ENCODE measurements at regions not wholly inside any gene's neighbourhood (a gene's known extent, or its start where the extent isn't known, plus 50 kb on each side); places are given as distances from the start of the nearest gene placed in this dataset.
"Not testable (repeated sequence)": the region's sequence is repeated elsewhere in the genome, so short reads cannot be mapped to it uniquely, and the experiment has no call there.

DNA sequence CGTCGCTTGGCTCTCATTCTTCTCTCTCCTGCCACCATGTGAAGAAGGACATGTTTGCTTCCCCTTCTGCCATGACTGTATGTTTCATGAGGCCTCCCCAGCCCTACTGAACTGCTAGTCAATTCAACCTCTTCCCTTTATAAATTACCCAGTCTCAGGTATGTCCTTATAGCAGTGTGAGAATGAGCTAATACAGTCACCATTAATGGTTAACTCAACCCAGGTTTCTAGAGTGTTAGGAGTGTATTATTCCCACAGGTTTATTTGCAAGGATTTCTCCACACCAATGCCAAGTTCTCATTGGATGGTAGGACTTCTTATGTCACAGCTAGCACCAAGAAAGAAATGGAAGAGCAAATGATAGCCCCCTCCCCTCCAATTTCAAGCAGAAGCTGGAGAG, 71.9 kb downstream of the DYNAP start:
- FAIRE-seq = no peak

DNA sequence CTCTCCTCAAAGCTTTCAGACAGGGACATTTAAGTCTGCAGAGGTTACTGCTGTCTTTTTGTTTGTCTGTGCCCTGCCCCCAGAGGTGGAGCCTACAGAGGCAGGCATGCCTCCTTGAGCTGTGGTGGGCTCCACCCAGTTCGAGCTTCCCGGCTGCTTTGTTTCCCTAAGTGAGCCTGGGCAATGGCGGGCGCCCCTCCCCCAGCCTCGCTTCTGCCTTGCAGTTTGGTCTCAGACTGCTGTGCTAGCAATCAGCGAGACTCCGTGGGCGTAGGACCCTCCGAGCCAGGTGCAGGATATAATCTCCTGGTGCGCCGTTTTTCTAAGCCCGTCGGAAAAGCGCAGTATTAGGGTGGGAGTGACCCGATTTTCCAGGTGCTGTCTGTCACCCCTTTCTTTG, 78.7 kb downstream of the DYNAP start:
- not testable (repeated sequence) for FAIRE-seq

DNA sequence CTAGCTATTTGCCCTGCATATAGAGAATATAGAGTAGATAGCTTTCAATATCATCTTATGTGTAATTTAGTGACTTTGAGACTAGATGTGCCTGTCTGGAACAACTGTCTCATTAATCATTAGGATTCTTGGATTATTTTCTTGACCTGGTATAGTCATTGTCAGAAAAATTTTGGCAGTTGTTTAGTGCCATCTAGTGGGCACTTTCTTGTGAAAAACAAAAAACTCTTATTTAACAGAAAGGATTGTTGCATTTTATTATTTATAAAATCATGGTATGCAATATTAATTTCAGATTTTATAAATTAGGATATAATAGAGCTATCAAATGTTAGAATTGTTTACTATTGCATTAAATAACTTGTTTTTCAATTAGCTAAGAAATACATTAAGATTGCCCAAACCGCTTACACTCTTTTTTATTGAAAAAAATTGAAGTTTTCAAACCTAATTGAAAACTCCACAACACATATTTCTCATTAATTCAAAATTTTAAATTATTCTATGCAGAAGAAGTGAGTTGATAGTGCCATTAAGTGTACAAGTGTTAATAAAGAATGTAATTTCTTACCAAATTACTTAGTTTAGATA, 80.3 kb downstream of the DYNAP start:
- peak; percentile 99 for FAIRE-seq

DNA sequence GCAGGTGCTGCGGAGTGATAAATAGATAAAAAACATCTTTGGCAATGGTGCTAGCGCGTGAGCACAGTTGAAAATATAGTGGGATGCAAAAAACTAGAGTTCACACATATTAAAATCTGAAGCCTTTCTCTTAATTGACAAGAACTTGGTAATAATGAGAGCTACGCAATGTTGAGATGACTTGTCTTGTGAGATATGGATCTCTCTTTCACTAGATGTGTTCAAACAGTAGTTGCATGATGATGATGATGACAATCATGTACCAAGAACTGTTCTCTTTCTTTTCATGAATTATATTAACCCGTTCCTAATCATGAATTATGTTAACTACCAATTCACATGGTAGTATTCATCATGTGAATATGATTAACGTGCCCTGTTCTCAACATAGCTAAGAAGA, 81.1 kb downstream of the DYNAP start:
- FAIRE-seq = no peak

DNA sequence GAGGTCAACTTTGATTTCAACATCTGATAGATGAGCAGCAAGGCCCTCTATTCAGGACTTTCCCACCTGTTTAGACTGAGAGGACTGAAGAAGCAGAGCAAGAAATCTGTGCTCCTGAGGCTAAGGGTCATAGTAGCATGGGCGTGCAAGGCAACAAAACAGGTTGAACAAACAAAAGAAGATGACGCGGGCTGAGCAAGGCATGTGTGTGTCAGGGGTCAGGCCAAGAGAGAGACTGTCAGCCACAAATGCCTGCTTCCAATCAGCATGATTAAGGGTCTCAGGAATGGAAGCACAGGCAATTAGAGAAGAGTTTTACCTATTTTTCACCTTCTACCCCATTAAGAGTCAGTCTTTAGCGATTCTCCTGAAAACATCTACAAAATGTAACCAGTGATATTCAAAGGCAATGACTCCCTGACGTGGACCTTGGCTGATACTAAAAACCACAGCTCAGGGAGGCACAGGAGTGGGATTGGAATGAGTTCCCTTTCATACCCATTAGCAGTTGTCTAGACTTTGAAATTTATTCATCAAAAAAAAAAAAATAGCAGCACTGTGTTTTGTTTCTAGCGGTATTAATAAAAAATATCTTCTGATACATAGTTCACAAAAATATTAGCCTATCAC, 81.9 kb downstream of the DYNAP start:
- no peak for FAIRE-seq

DNA sequence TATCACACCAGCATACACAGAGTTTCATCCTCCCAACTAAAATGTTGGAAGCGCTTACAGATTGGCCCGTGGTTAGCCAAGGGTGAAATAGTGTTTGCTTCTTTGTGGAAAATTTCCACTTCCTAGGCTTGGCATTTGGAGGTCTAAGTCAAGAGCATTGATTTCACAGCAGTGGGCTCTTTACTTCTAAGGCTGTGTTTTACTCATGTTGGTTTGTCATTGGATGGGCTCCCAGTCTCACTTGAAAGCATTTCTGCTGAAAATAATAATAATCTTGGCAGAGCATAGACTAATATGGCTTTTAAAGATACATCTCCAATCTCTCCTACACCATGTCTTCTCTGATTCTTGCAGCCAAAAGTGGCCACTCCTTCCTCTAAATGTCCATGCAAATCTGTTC, 82.9 kb downstream of the DYNAP start:
- no peak for FAIRE-seq

DNA sequence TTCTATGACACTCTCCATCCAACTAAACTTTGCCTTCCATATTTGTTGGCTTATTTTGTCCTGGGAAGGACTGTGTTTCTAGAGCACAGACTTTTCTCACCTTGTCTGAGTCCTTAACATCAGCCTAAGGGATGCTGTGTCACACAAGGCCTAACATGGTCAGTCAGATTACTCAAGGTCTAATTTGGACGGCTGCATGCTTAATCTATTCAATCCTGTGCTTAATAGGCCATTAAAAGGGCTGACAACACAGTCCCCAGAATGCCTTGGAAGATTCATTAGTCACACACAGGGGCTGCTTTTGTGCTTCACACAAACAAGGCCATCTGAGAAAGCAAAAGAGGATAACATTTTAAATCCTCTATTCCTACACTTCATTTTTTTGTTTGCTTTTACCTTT, 84.0 kb downstream of the DYNAP start:
- FAIRE-seq = no peak

DNA sequence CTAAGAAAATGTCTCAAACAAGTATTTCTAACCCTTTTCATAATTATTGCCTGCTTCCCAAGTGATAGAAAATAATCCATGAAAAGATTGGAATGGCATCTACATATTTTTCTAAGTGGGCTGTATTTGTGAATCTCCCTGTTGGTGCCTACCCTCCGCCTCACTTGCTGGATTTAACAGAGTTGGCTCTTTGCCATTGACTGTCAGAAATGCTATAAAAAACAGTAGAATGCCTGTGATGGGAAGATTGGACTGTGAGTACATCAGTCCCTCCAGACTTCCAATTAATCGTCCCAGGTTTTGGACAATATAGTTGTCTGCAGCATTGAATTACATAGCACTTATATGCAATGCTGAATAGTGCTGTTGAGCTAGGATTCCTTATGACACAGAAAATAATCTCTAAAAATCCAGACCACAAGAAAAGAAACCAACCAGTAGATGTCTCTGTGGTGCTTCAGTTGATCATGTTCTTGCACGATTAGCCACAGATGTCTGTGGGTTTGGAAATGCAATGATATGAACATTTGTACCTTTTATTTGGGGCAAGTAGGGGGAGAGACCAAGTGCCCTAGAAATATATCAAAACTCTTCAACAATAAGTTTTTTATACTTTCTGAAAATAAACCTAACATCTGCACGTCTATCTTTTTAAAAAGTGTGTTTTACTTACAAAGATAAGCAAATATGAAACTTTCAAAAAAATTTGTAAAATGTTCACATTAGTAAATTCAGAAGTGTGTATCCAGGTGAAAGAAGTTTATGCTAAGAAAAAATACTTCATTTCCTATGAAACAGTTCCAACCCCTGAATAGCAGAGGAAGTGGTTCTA, 88.5 kb downstream of the DYNAP start:
- FAIRE-seq = peak; percentile 94

DNA sequence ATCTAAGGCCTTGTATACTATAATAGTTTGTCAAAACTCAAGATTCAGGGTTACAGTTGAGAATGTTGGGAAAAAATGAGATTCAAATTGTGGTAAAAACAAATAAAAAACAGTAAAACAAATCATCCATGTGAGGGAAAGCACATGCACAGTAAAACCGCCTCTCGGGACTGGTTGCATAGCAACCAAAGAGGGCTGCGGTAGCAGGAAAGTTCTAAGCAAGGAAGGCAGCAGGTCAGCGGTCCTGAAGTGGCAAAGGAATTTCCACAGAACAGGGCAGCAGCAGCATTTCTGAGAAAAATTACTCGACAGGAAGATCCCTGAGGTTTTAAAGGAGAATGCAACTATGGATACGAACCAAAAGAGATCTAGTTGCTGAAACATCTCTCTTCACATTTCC, 93.7 kb downstream of the DYNAP start:
- no peak for FAIRE-seq

DNA sequence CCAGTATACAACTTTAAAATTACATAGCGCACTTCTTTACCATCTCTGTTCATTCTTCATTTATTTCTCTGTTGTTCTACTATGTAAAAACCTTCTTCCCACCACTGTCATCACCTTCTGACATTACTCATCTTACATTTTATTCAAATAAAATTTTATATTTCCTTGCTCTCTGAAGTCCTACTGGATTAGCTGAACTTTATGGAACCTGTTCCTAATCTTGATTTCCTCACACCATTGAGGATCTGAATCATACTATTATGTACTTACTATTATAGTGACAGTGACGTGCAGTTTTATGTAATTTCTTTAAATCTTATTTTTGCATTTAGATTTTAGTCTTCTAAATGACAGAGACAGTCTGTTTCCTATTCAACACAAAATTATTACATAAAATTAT, 98.3 kb downstream of the DYNAP start:
- no peak for FAIRE-seq

DNA sequence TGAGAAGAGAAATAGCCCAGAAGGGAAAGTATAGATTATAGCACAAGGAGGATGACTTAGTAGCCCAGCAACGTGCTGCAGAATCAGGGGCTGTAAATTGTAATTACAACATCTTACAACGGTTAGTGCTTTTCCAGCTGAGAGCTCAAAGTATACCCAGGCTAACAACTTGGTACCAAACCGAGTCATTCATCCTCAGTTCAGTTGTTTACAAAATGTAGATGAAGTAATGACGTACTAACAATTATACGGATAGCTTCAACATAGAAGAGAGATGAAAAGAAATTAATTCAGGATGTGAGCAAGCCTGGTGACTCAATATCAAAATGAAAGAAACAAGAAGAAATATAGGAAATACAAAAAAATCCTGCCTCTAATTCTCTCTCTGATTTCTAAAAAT, 99.2 kb downstream of the DYNAP start:
- no peak for FAIRE-seq

DNA sequence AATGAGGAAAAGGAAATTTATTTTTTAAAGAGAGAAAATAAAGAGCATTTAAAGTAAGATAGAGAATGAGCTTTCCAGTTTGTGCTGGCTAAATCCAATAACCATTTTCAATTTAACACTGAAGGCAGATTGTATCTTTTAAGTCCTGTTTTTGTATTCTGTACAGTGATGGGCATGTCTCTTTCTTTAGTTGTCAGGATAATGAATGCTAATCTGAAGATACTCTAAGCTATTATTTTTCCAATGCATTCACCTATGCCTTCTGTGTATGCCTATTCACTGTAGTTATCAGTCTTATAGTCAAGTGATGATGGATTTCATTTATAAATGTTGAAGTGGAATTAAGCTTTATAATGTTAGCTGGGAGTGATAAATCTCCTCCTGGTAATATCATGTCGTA, 101.4 kb downstream of the DYNAP start:
- no peak for FAIRE-seq

DNA sequence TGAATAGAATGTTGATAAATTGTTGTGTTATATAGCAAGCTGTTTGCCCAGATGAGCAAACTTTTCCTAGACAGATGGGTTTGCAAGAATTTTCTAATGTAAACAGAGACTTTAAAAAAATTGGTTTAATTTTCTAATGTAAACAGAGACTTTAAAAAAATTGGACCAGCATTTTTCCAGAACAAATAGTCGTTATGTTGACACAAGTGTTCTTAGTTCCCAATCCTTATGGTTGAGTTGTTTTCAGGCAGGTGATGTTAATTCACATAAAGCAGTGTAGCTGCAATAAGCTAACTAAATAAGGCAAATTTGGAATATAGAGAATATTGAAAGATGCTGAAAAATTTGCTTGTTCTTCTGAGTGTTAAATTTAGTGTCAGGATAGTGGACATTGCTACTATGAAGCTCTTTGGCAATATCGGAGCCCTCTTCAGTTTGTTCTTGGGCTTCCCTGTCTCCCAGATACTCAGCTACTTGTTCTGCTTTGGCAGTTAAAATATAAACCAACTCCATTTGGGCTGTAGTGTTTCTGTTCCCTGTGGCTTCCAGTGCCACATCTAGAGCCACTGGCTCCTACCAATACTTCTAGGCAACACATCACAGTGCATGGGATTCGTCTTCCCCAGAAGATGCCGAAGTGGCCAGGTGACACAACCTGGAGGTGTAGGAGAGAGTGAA, 105.7 kb downstream of the DYNAP start:
- FAIRE-seq = peak; percentile 87

DNA sequence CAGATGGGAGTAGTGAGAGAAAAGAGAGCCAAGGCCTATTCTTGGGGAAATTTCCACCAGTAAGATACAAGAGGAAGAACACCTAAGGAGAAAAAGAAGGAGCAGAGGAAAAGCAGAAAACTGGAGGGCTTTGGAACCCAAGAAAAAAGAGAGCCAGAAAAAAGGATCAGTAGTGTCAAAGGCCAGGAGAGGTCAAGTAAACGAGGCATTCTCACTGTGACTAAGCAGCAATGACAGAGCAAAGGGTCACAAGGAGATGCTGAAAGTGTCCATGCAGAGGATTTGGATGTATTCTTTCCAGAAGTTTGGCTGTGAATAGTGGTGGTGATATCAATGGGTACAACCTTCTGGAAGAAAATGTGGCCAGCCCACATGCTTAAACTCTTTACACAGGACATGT, 109.5 kb downstream of the DYNAP start:
- FAIRE-seq = no peak

DNA sequence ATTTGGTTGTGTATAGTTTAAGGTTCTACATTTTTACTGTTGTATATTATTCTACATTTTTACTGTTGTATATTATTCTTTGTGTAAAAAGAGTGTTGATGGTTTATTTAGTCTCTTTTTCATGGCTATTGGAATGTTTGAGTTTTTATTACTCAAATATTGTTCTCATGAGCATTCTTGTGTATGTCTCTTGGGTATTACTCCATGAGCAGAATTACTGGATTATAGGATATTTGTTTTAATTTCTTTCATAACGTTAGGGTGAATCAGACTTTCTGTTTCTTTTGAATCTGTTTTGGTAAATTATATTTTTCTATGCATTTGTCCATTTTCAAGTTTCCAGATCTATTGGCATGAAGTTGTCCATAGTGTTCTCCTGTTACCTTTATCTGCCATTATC, 111.6 kb downstream of the DYNAP start:
- FAIRE-seq = no peak

DNA sequence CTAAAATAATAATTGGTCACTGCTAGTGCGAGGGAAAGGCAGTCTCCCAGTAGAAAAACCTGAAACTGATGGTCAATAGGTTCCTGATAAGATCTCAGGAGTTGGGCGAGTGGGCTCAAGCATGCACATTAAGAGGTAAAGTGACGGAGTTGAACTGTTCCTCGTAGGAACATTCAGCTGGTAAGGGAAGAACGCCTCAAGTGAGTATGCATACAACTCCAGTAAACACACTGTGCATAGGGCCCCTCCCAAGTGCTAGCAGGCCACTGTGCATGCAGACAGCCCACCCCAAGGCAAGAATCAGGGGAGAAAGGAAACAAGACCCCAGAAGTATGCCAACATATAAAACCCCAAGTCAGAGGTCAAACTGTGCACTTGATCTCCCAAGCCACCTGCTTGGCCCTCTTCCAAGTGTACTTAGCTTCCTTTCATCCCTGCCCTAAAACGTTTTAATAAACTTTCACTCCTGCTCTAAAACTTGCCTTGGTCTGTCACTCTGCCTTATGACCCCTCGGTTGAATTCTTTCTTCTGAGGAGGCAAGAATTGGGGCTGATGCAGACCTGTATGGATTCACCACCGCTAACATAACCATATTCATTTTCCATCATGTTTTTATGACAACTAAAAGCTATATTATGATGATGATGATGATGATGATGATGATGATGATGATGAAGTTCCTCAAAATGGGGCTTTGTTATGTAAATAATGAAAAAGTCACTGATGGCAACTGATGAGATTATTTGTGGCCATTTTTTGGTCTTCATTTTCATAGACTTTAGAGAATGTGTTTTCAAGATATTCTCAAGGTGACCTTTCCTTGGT, 118.0 kb upstream of the RAB27B start:
- no peak for FAIRE-seq

DNA sequence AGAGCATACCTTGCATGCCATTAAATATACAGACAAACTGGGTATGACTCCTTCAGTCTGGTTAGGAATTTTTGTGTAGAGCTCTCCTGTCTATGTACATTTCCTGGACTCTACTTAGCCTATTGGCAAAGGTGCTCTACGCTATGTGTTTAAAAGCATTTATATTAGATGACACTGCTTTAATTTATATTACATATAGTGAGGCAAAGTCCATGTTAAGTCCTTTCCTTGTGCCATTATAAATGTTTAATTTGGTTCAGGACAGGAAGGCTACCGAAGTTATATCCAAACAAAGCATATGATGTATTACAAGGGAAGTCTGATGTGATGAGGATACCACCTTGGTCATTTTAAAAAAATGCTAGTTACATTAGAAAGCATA, 117.4 kb upstream of the RAB27B start:
- FAIRE-seq = no peak

DNA sequence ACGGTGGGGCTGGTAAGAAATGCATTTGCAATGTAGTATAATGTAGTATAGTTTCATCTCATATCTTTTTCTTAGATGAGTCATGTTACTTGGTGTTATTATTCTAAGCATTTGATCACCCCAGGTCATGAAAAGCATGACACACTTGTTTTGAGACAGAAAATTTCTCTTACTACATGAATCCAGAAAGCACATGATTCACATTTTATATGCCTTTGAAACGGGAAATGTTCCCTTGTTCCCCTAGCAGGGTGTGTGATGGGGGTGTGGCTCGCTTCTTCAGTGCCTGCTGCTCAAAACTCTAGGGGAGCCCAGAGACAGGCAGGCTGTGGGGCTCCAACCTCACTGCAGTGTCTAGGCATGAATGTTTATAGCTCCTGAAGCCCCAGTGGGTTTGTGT, 116.0 kb upstream of the RAB27B start:
- FAIRE-seq = no peak

DNA sequence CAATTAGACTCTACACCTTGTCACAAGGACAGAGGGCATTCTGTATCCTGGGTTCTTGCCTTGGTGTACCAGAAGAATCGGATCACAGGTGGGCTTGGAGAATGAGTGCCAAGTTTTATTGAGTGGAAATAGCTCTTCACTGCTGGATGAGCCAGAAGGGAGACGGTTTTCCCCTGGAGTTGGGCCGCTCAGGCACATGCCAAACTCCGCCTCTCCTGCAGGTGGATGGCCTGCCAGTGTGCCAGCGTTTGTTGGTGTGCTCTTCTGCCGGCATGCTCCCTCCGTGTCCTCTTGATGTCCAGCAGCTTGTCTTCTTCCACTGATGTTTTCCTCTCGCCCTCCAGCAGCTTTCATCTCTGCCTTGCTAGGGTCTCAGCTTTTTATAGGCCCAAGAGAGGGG, 115.5 kb upstream of the RAB27B start:
- FAIRE-seq = no peak

DNA sequence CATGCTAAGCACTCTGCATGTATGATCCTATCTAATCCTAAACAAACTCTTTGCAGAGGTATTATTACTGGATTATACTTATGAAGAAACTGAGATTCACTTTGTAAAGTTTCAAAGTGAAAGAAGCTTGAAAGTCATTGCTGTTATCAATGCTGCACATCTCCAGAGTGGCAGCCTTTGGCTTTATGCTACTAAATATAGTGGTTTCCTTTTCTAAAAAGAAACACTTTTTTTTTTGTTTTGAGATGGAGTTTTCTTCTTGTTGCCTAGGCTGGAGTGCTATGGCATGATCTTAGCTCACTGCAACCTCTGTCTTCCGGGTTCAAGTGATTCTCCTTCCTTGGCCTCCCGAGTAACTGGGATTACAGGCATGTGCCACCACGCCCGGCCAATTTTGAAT, 114.9 kb upstream of the RAB27B start:
- no peak for FAIRE-seq

DNA sequence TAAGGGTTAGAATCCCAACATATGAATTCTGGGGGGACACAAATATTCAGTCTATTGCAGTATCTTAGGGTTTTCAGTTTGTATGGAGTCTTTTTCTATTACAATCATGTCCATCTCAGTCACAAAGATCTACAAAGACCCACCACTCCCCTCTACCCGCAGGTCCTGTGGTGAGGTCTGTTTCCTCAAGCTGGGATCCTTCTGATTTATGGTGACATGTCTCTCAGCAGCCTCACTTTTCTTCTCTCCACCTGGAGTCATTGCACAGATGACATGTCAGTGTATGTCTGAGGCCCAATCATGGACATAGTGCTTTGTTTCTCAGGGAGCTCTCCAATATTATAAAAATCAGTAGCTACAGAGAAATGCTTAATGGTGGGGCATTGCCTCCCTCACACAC, 113.4 kb upstream of the RAB27B start:
- no peak for FAIRE-seq

DNA sequence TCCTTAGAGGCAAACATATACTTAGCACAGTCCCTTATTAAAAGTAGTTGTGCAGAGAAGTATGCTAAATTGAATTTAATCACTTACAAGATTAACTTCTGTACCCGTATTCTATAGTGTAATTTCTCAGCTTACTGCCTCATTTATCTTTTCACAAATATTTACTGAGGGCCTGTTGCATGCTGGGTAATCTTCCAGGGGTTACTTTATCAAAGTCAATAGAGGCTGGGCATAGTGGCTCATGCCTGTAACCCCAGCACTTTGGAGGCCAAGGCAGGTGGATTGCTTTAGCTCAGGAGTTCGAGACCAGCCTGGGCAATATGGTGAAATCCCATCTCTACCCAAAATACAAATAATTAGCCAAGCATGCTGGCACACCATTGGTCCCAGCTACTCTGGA, 111.7 kb upstream of the RAB27B start:
- FAIRE-seq = no peak
